H1 (cell line): ENCODE measurements at regions not wholly inside any gene's neighbourhood (a gene's known extent, or its start where the extent isn't known, plus 50 kb on each side); places are given as distances from the start of the nearest gene placed in this dataset.

ENCODE experiments used
- CTCF ChIA-PET: fragments of 300-600 bp; sonication (Branson Sonifier 250); formaldehyde crosslinking; loops from one replicate; lab custom pipeline; 2021; ENCODE audit not compliant: partially characterized antibody; lab: Charles Lee
- POLR2A ChIA-PET: fragments of 300-600 bp; sonication (Branson Sonifier 250); formaldehyde crosslinking; loops from one replicate; lab custom pipeline; 2021; ENCODE audit warnings: inconsistent platforms; ENCODE audit not compliant: partially characterized antibody; lab: Charles Lee
- DNase-seq, 2 experiments: peaks; one replicate each; pipeline versions ENCODE4 v3.0.0 to v3.0.0-alpha.2; 2010 to 2022; ENCODE audit warnings: low spot score in 2 of 2, low read depth in 1 of 2, mixed read lengths in 1 of 2
- FAIRE-seq: peaks from 2 replicates; lab custom pipeline; 2011; peaks lifted over from hg19 to GRCh38; lab: Jason Lieb, UNC
- H2AFZ ChIP-seq: 2 replicates; pipeline ENCODE4 v1.8.1; 2012; ENCODE audit warnings: low read length, inconsistent platforms
- H2AK5ac ChIP-seq: 2 replicates; pipeline ENCODE4 v1.6.1; 2013; ENCODE audit warnings: low read depth, low read length
- H2BK120ac ChIP-seq: replicated peaks from 2 replicates; pipeline ENCODE3; 2013; ENCODE audit warnings: low read depth, low read length, inconsistent platforms
- H2BK12ac ChIP-seq: 2 replicates; pipeline ENCODE4 v1.6.1; 2013; ENCODE audit warnings: low read depth, low read length
- H2BK15ac ChIP-seq: 2 replicates; pipeline ENCODE4 v1.6.1; 2013; ENCODE audit warnings: low read length
- H2BK20ac ChIP-seq: 2 replicates; pipeline ENCODE4 v1.6.1; 2013; ENCODE audit warnings: low read length
- H2BK5ac ChIP-seq: 2 replicates; pipeline ENCODE4 v1.6.1; 2013; ENCODE audit warnings: low read depth, low read length
- H3K14ac ChIP-seq: 2 replicates; pipeline ENCODE4 v1.6.1; 2013; ENCODE audit warnings: inconsistent platforms; ENCODE audit not compliant: insufficient read length
- H3K18ac ChIP-seq: 2 replicates; pipeline ENCODE4 v1.6.1; 2013; ENCODE audit warnings: low read length; ENCODE audit errors: extremely low read depth
- H3K23ac ChIP-seq: 2 replicates; pipeline ENCODE4 v1.6.1; 2013; ENCODE audit warnings: inconsistent platforms; ENCODE audit not compliant: insufficient read length
- H3K23me2 ChIP-seq: 2 replicates; pipeline ENCODE4 v1.6.1; 2013; ENCODE audit warnings: low read depth, low read length
- H3K27ac ChIP-seq: 2 replicates; pipeline ENCODE4 v1.6.1; 2011; ENCODE audit warnings: low read depth, low read length, inconsistent platforms
- H3K27me3 ChIP-seq, 4 experiments: replicated peaks in 1 of 4; 1 replicate in 1 of 4; 2 replicates in 3 of 4; pipeline versions ENCODE4 v1.6.1 to v1.8.1; 2011 to 2013; ENCODE audit warnings: low read length in 3 of 4, mild to moderate bottlenecking in 3 of 4, inconsistent platforms in 2 of 4, mixed read lengths in 2 of 4, moderate library complexity in 1 of 4; ENCODE audit not compliant: control insufficient read depth in 3 of 4, insufficient read depth in 3 of 4; ENCODE audit errors: extremely low read depth in 1 of 4
- H3K36me3 ChIP-seq, 4 experiments: 2 replicates each; pipeline versions ENCODE4 v1.6.1 to v1.8.1; 2011 to 2013; ENCODE audit warnings: mild to moderate bottlenecking in 4 of 4, low read length in 3 of 4, moderate library complexity in 2 of 4, control low read depth in 1 of 4, inconsistent platforms in 1 of 4; ENCODE audit not compliant: insufficient read depth in 4 of 4, control insufficient read depth in 2 of 4
- H3K4ac ChIP-seq: replicated peaks from 2 replicates; pipeline ENCODE3; 2013; ENCODE audit warnings: low read length, low read depth, mixed read lengths, inconsistent platforms; ENCODE audit not compliant: insufficient read length
- H3K4me1 ChIP-seq, 4 experiments: replicated peaks in 1 of 4; 1 replicate in 1 of 4; 2 replicates in 3 of 4; pipeline versions ENCODE4 v1.6.1 to v1.8.1; 2011 to 2013; ENCODE audit warnings: low read length in 3 of 4, inconsistent platforms in 2 of 4, mixed read lengths in 1 of 4; ENCODE audit not compliant: insufficient read depth in 4 of 4, control insufficient read depth in 3 of 4
- H3K4me2 ChIP-seq, 2 experiments: 2 replicates each; pipeline versions ENCODE4 v1.6.1 to v1.8.1; 2011 to 2013; ENCODE audit warnings: low read depth in 2 of 2, low read length in 2 of 2, control low read depth in 1 of 2, inconsistent platforms in 1 of 2, mild to moderate bottlenecking in 1 of 2; ENCODE audit not compliant: insufficient read depth in 1 of 2
- H3K4me3 ChIP-seq, 4 experiments: fragments of 200-600, 300-600 bp in 1 of 4; sonication (generic), shearing (Covaris generic), sonication (Bioruptor Twin) in 1 of 4; 2 replicates each; pipeline versions ENCODE4 v1.5.1 to v1.8.1; 2011 to 2016; ENCODE audit warnings: low read length in 4 of 4, low read depth in 3 of 4, control low read depth in 2 of 4, inconsistent platforms in 2 of 4, mild to moderate bottlenecking in 2 of 4, mixed read lengths in 1 of 4, moderate library complexity in 1 of 4; ENCODE audit not compliant: insufficient read depth in 2 of 4; ENCODE audit errors: extremely low read depth in 1 of 4
- H3K56ac ChIP-seq: replicated peaks from 2 replicates; pipeline ENCODE3; 2013; ENCODE audit warnings: low read depth, mild to moderate bottlenecking, mixed read lengths, low read length, inconsistent platforms; ENCODE audit not compliant: insufficient read length
- H3K79me1 ChIP-seq: 2 replicates; pipeline ENCODE4 v1.6.1; 2013; ENCODE audit warnings: low read depth, low read length, control low read depth
- H3K79me2 ChIP-seq, 2 experiments: 2 replicates each; pipeline versions ENCODE4 v1.6.1 to v1.8.1; 2012 to 2013; ENCODE audit warnings: low read length in 2 of 2, mild to moderate bottlenecking in 2 of 2, inconsistent platforms in 1 of 2; ENCODE audit not compliant: insufficient read depth in 2 of 2, control insufficient read depth in 1 of 2
- H3K9ac ChIP-seq, 4 experiments: replicated peaks in 1 of 4; 1 replicate in 1 of 4; 2 replicates in 3 of 4; pipeline versions ENCODE4 v1.6.1 to v1.8.1; 2011 to 2013; ENCODE audit warnings: low read depth in 3 of 4, low read length in 3 of 4, control low read depth in 2 of 4, mild to moderate bottlenecking in 2 of 4, moderate library complexity in 2 of 4, inconsistent platforms in 1 of 4; ENCODE audit errors: extremely low read depth in 1 of 4
- H3K9me3 ChIP-seq, 2 experiments: 2 replicates each; pipeline versions ENCODE4 v1.6.1 to v1.8.1; 2012 to 2013; ENCODE audit warnings: mild to moderate bottlenecking in 2 of 2, moderate library complexity in 2 of 2, control low read depth in 1 of 2, inconsistent platforms in 1 of 2, low read depth in 1 of 2, low read length in 1 of 2, mixed read lengths in 1 of 2; ENCODE audit not compliant: insufficient read depth in 2 of 2
- H4K20me1 ChIP-seq, 2 experiments: replicated peaks in 1 of 2; 2 replicates each; pipeline versions ENCODE3 to v1.8.1; 2011 to 2013; ENCODE audit warnings: inconsistent platforms in 2 of 2, low read length in 2 of 2, mild to moderate bottlenecking in 1 of 2; ENCODE audit not compliant: insufficient read depth in 2 of 2, control insufficient read depth in 1 of 2
- H4K5ac ChIP-seq: 2 replicates; pipeline ENCODE4 v1.6.1; 2013; ENCODE audit warnings: low read length, low read depth, mixed read lengths, inconsistent platforms; ENCODE audit not compliant: insufficient read length
- H4K8ac ChIP-seq: 2 replicates; pipeline ENCODE4 v1.8.0; 2013; ENCODE audit warnings: mild to moderate bottlenecking, moderate library complexity, low read length, inconsistent platforms; ENCODE audit not compliant: insufficient read depth; ENCODE audit errors: extremely low read depth
- H4K91ac ChIP-seq: replicated peaks from 2 replicates; pipeline ENCODE3; 2013; ENCODE audit warnings: low read length, mixed read lengths, inconsistent platforms; ENCODE audit not compliant: insufficient read length
- ASH2L ChIP-seq: fragments of 200-600, 300-600 bp; sonication (generic); IDR thresholded peaks from one replicate; pipeline ENCODE4 v1.7.1; 2017; ENCODE audit warnings: low read length
- BACH1 ChIP-seq: IDR thresholded peaks from 2 replicates; pipeline ENCODE4 v1.6.1; 2012; ENCODE audit warnings: low read length, improper control_type of control experiment
- E2F6 ChIP-seq: IDR thresholded peaks from 2 replicates; pipeline ENCODE4 v1.6.1; 2012; ENCODE audit warnings: inconsistent platforms
- JUN ChIP-seq: IDR thresholded peaks from 2 replicates; pipeline ENCODE4 v1.6.1; 2011; ENCODE audit warnings: low read depth, mild to moderate bottlenecking, improper control_type of control experiment, low read length
- KDM1A ChIP-seq: fragments of 200-600, 300-600 bp; sonication (generic); IDR thresholded peaks from 2 replicates; pipeline ENCODE4 v1.7.1; 2016; ENCODE audit warnings: mild to moderate bottlenecking, low read length, borderline replicate concordance
- MAFK ChIP-seq: IDR thresholded peaks from 2 replicates; pipeline ENCODE4 v1.6.1; 2012; ENCODE audit warnings: low read depth, mild to moderate bottlenecking, improper control_type of control experiment, low read length
- NANOG ChIP-seq: IDR thresholded peaks from 2 replicates; pipeline ENCODE4 v1.6.1; 2011; ENCODE audit warnings: low read length, low read depth, mild to moderate bottlenecking, inconsistent platforms; ENCODE audit not compliant: insufficient read depth, poor library complexity, severe bottlenecking
- SIN3A ChIP-seq, 2 experiments: IDR thresholded peaks in 1 of 2; conservative IDR thresholded peaks in 1 of 2; 2 replicates each; pipeline ENCODE4 v1.6.1; 2011 to 2012; ENCODE audit warnings: low read length in 2 of 2, improper control_type of control experiment in 1 of 2, low read depth in 1 of 2, mild to moderate bottlenecking in 1 of 2
- SIRT6 ChIP-seq: IDR thresholded peaks from one replicate; pipeline ENCODE4 v1.7.1; 2012; ENCODE audit warnings: low read length, inconsistent platforms
- TAF7 ChIP-seq: optimal IDR thresholded peaks from 2 replicates; pipeline ENCODE3; 2011; ENCODE audit warnings: low read depth, mild to moderate bottlenecking, inconsistent platforms, low read length, moderate library complexity, borderline replicate concordance
- WGBS, 2 experiments: shearing (Covaris generic) in 1 of 2; methylation state at CpG; one replicate each; pipeline versions ENCODE4 v1.1.6 to v1.1.7; 2013 to 2015; ENCODE audit warnings: low lambda C conversion rate in 2 of 2, mixed read lengths in 2 of 2, inconsistent platforms in 1 of 2, low coverage in 1 of 2, missing lambda C conversion rate in 1 of 2; ENCODE audit not compliant: insufficient replicate concordance in 2 of 2, insufficient coverage in 1 of 2, insufficient read length in 1 of 2; ENCODE audit errors: extremely low coverage in 1 of 2, missing lambda C conversion rate in 1 of 2; 5-methylcytosine and 5-hydroxymethylcytosine counted together

GRCh38 chr14:23895053-23895419 lies 58.5 kb upstream of the DHRS4 start:
- Histone ChIP-seq H3K23me2 (no peaks in the 10 kb centered on the region), H3K18ac (no peak overlapping the region), H3K79me2 (no peaks in the 10 kb centered on the region), H3K79me1 (no peaks in the 10 kb centered on the region), H3K4me1 (no peaks in the 10 kb centered on the region), H3K9me3 (peaks cover 14 to 36% of the 10 kb centered on the region in 2 experiments), H2AK5ac (no peak overlapping the region), H2BK15ac (no peak overlapping the region), H3K56ac (no peak overlapping the region), H3K14ac (no peak overlapping the region), H4K91ac (no peak overlapping the region), H2AFZ (no peak overlapping the region), H2BK120ac (no peak overlapping the region), H3K4me3 (no peak overlapping the region)
- ChIA-PET CTCF (interaction anchor here (1.4 to 2.3 kb wide), 2 partner anchors 14 to 306 kb away, joined by 3 to 17 read pairs; no protein-coding TSS in a partner anchor), POLR2A (no interaction called here)
- WGBS, 2 experiments, result 88% methylated on average over 1 of the region's 1 CpG; no CpG with 5 or more reads in 1 of the 2 experiments
- no peak for FAIRE-seq
- no peak for DNase-seq
- TF ChIP-seq ASH2L (no peak), KDM1A (no peak), NANOG (no peak), E2F6 (no peak), TAF7 (no peak), JUN (no peak), MAFK (no peak), SIRT6 (no peak), BACH1 (no peak), SIN3A (conservative IDR thresholded peaks at IDR 0.05 in 1 of 2, IDR thresholded peaks at IDR 0.05 in 1 of 2; ENCODE audit: low read depth in 1 of 2, low read length in 2 of 2) (no peak)
- TF ChIP-seq, all 59 proteins: peak for 0
- no peaks in the 10 kb centered on the region for H3K36me3 ChIP-seq
- no peak overlapping the region for H3K23ac ChIP-seq
- no peak overlapping the region for H3K4me2 ChIP-seq
- no peak overlapping the region for H2BK12ac ChIP-seq
- no peak overlapping the region for H4K5ac ChIP-seq
- H3K9ac ChIP-seq, result no peak overlapping the region
- H3K27ac ChIP-seq, result no peak overlapping the region
- no peak overlapping the region for H2BK20ac ChIP-seq
- H3K4ac ChIP-seq, result no peak overlapping the region
- H2BK5ac ChIP-seq, result no peak overlapping the region
- no peaks in the 10 kb centered on the region for H4K20me1 ChIP-seq
- H4K8ac ChIP-seq, result no peak overlapping the region
- no peaks in the 10 kb centered on the region for H3K27me3 ChIP-seq
